Spleen (tissue), 7 donors: ENCODE measurements at regions not wholly inside any gene's neighbourhood (a gene's known extent, or its start where the extent isn't known, plus 50 kb on each side); places are given as distances from the start of the nearest gene placed in this dataset.

Experiments used
- POLR2A ChIP-seq, 3 donors: fragments of 450-650 bp; IDR thresholded peaks; one replicate each; pipeline ENCODE4 v1.5.1; 2017; ENCODE audit warnings: antibody characterized with exemption in 3 of 3, mild to moderate bottlenecking in 1 of 3
- POLR2AphosphoS5 ChIP-seq, 3 donors: sonication (generic); formaldehyde crosslinking; IDR thresholded peaks; one replicate each; pipeline ENCODE4 v1.5.1; 2017; ENCODE audit warnings: antibody characterized with exemption in 3 of 3
- TF ChIP-seq, protein P1 (sequence below), 11 experiments: fragments of 200-600 bp in 7 of 11; fragments of 450-650 bp in 4 of 11; sonication (generic) in 4 of 11; IDR thresholded peaks in 8 of 11; conservative IDR thresholded peaks in 3 of 11; 1 replicate in 7 of 11; 2 replicates in 4 of 11; pipeline versions ENCODE4 v1.4.0 to v1.8.0; 2016 to 2021; ENCODE audit warnings: antibody characterized with exemption in 11 of 11, inconsistent platforms in 4 of 11, mild to moderate bottlenecking in 1 of 11
- donor health status: DM: no; HTN: no; CAD: no; lungs with moderate emphysema.
- donor health status: DM: no; HTN: no; CAD: no.
- donor health status: DM: no; HTN: no; CAD: no.

DNA sequence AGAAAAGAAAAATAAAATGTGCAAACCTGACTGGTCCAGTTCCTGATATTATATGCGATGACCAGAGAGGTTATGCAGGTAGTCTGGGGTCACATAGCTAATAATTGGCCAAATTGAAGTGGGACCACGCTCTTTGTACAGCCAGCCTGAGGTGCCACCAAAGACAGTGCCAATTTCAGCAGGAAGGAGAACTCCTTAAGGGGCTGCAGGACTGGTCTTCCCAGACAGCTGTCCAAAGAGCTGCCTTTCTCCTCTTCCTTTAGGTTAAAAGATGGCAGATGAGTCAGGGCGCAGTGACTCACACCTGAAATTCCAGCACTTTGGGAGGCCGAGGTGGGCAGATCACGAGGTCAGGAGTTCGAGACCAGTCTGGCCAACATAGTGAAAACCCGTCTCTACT is 95.5 kb downstream of the ACKR3 start:
- TF ChIP-seq, protein P1, sequence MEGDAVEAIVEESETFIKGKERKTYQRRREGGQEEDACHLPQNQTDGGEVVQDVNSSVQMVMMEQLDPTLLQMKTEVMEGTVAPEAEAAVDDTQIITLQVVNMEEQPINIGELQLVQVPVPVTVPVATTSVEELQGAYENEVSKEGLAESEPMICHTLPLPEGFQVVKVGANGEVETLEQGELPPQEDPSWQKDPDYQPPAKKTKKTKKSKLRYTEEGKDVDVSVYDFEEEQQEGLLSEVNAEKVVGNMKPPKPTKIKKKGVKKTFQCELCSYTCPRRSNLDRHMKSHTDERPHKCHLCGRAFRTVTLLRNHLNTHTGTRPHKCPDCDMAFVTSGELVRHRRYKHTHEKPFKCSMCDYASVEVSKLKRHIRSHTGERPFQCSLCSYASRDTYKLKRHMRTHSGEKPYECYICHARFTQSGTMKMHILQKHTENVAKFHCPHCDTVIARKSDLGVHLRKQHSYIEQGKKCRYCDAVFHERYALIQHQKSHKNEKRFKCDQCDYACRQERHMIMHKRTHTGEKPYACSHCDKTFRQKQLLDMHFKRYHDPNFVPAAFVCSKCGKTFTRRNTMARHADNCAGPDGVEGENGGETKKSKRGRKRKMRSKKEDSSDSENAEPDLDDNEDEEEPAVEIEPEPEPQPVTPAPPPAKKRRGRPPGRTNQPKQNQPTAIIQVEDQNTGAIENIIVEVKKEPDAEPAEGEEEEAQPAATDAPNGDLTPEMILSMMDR (IDR thresholded peaks at IDR 0.05 in 8 of 11, conservative IDR thresholded peaks at IDR 0.05 in 3 of 11), result no peak
- TF ChIP-seq POLR2AphosphoS5 (IDR thresholded peaks at IDR 0.05) (no peak), POLR2A (IDR thresholded peaks at IDR 0.05) (no peak)
